Calu3 (cell line): ENCODE measurements at regions not wholly inside any gene's neighbourhood (a gene's known extent, or its start where the extent isn't known, plus 50 kb on each side); places are given as distances from the start of the nearest gene placed in this dataset.

Experiments
- BruUV-seq: library from RNA; stranded (reverse); fragments of 400-500 nt; replicated peaks from 2 replicates; lab custom pipeline; 2021; lab: Mats Ljungman, UMichigan
- CTCF ChIA-PET: fragments of 300-600 bp; sonication (Branson Sonifier 250); formaldehyde crosslinking; loops from one replicate; lab custom pipeline; 2022; ENCODE audit warnings: antibody characterized with exemption; lab: Charles Lee
- DNase-seq: peaks from one replicate; pipeline ENCODE4 v3.0.0; 2022
- H3K27ac Mint-ChIP-seq: one replicate; pipeline ENCODE4 v1.8.0; 2022; ENCODE audit warnings: mixed read lengths; ENCODE audit not compliant: unreplicated experiment
- H3K27me3 Mint-ChIP-seq: one replicate; pipeline ENCODE4 v1.8.0; 2022; ENCODE audit warnings: mixed read lengths; ENCODE audit not compliant: unreplicated experiment
- H3K36me3 Mint-ChIP-seq: one replicate; pipeline ENCODE4 v1.8.0; 2022; ENCODE audit warnings: mild to moderate bottlenecking, moderate library complexity, mixed read lengths; ENCODE audit not compliant: insufficient read depth, unreplicated experiment
- H3K4me1 Mint-ChIP-seq: one replicate; pipeline ENCODE4 v1.8.0; 2022; ENCODE audit warnings: mild to moderate bottlenecking, low read depth, mixed read lengths; ENCODE audit not compliant: unreplicated experiment
- H3K4me3 Mint-ChIP-seq: one replicate; pipeline ENCODE4 v1.8.0; 2022; ENCODE audit warnings: mild to moderate bottlenecking, low read depth, moderate library complexity, mixed read lengths; ENCODE audit not compliant: unreplicated experiment
- H3K9me3 Mint-ChIP-seq: one replicate; pipeline ENCODE4 v1.8.0; 2022; ENCODE audit warnings: low read depth, mixed read lengths; ENCODE audit not compliant: unreplicated experiment
- intact Hi-C: fragments of 100-400 bp; cut with micrococcal nuclease; formaldehyde crosslinking; loops from one replicate; pipeline ENCODE4 v1.10.0; 2022; ENCODE audit not compliant: unreplicated experiment
- TF ChIP-seq, protein P1 (sequence below): fragments of 200-600 bp; IDR thresholded peaks from one replicate; pipeline ENCODE4 v1.8.0; 2022; ENCODE audit warnings: antibody characterized with exemption; ENCODE audit not compliant: unreplicated experiment

DNA sequence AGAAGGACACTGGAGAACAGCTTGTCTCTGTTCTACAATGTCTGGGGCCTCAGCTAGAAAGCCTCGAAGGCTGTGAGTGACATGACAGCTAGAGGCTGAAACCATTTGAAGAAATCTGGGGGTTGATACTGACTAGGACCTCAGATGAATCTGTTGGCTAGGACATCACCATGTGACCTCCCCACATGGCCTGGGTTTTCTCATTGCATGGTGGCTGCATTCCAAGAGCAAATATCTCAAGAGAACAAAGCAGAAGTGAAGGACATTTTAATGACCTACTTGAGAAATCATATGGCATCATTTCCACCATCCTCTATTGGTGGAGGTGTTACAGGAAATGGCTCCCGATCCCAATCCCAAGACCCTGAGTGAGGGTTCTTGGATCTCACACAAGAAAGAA, 450.6 kb upstream of the AUTS2 start:
- peaks cover 10% of the 10 kb centered on the region for H3K9me3 Mint-ChIP-seq
- no peaks in the 10 kb centered on the region for H3K4me1 Mint-ChIP-seq
- CTCF ChIA-PET: interaction anchor here (0.7 kb wide), 1 partner anchor 8 kb away, joined by 3 read pairs; no protein-coding TSS in a partner anchor
- intact Hi-C loops: no loop called here
- TF ChIP-seq, protein P1, sequence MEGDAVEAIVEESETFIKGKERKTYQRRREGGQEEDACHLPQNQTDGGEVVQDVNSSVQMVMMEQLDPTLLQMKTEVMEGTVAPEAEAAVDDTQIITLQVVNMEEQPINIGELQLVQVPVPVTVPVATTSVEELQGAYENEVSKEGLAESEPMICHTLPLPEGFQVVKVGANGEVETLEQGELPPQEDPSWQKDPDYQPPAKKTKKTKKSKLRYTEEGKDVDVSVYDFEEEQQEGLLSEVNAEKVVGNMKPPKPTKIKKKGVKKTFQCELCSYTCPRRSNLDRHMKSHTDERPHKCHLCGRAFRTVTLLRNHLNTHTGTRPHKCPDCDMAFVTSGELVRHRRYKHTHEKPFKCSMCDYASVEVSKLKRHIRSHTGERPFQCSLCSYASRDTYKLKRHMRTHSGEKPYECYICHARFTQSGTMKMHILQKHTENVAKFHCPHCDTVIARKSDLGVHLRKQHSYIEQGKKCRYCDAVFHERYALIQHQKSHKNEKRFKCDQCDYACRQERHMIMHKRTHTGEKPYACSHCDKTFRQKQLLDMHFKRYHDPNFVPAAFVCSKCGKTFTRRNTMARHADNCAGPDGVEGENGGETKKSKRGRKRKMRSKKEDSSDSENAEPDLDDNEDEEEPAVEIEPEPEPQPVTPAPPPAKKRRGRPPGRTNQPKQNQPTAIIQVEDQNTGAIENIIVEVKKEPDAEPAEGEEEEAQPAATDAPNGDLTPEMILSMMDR: no peak
- H3K4me3 Mint-ChIP-seq: no peak overlapping the region
- H3K36me3 Mint-ChIP-seq: no peaks in the 10 kb centered on the region
- no TSS peak for BruUV-seq
- H3K27ac Mint-ChIP-seq: no peak overlapping the region
- H3K27me3 Mint-ChIP-seq: no peaks in the 10 kb centered on the region
- no peak for DNase-seq

DNA sequence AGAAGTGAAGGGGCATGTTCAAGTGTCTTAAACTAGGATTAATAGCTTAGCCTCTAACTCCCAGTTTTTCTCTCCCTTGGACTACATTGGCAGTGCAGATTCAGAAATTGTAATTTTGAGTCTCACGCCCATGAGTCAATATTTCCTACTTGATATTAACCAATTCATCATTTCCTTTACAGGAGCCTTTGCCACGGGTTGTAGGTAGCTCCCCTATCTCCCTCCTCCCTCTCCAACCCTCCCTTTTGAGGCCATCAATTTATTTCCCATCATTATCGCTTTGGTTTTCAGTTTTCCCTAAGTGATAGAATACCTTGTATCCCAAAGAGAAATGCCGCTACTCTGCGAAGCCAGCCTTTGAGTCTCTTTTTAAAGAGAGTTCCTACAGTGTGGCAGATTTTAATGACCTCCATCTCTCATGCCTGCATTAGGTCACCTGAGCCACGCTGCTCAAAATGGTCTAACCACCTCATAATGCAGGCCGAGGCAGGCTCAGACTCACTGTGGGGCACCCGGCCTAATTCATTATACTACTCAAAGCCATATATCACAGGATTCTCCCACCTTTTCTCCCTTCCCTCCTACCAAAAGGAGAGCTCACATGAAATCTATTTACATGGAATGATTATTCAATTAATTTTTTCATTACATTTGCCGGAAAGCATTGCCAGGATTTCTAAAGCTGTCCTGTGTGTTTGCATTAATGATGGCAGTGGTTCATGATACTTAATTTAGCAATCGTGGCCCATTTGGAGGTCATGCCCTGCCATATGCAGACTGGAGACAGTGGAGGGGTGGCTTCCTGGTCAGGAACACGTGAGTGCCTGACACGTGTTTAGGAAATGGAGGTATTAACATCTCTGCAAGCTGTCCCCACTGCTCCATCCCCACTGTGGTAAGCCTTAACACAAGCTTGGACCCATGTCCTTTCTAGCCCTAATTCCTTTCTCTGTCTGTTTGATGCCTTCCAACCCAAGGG, 448.2 kb upstream of the AUTS2 start:
- DNase-seq: no peak
- intact Hi-C loops: no loop called here
- H3K4me3 Mint-ChIP-seq: no peak overlapping the region
- CTCF ChIA-PET: no interaction called here
- H3K4me1 Mint-ChIP-seq: no peaks in the 10 kb centered on the region
- no peaks in the 10 kb centered on the region for H3K27me3 Mint-ChIP-seq
- TF ChIP-seq, protein P1: no peak
- no TSS peak for BruUV-seq
- H3K27ac Mint-ChIP-seq: no peak overlapping the region
- H3K9me3 Mint-ChIP-seq: peaks cover 14% of the 10 kb centered on the region
- H3K36me3 Mint-ChIP-seq: no peaks in the 10 kb centered on the region

DNA sequence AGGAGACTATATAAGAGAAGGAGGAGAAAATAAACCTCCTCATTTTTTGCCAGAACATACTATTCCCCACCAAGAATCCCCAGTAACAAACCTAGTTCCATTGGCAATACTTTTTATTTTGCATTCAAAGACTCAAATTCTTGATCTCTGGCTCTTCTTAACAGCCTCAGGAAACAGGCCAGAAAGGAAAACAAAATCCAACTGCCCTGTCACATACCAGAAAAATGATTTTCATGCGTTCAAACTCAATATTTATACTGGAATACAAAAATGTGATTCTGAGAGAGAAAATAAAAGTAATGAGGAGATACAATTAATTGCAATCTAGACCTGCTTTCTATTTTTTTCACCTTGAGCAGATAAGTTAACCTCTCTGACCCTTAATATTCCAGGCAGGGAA, 435.9 kb upstream of the AUTS2 start:
- no peaks in the 10 kb centered on the region for H3K27me3 Mint-ChIP-seq
- no TSS peak for BruUV-seq
- TF ChIP-seq, protein P1: no peak
- no peak for DNase-seq
- H3K4me3 Mint-ChIP-seq: no peak overlapping the region
- H3K4me1 Mint-ChIP-seq: no peaks in the 10 kb centered on the region
- no peak overlapping the region for H3K27ac Mint-ChIP-seq
- intact Hi-C loops: no loop called here
- H3K36me3 Mint-ChIP-seq: no peaks in the 10 kb centered on the region
- peaks cover 8% of the 10 kb centered on the region for H3K9me3 Mint-ChIP-seq
- CTCF ChIA-PET: no interaction called here

DNA sequence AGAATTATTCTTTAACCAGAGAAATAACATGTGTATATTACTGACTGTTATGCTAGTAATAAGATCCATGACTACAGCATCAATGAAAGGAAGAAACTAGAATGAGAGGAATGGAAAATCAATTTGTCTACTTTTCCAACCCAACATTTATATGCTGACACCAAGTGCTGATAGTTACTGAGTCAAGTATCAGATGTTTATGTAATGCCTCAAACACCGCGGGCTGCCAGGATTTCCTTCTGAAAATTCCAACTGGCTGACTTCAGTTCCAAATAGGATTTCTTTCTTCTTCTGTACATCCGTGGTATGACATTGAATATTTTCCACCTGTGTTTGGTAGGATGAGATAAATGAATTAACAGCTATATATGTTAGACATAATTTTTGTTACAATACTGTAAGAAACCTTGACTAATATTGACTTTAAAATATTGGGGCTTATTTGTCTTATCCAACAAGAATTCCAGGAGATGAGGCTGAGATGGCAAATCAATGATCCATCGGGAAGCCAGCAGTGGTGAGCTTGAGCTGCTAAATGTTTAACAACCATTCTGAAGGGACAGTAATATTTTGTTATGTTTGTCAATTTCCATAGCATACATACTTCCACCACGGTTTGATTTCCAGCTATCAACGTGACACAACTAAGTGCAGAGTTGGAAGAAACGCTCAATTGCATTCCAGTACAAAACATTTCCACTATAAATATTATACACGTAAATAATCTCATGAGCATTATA, 435.2 kb upstream of the AUTS2 start:
- CTCF ChIA-PET: no interaction called here
- Mint-ChIP-seq H3K4me3 (no peak overlapping the region), H3K4me1 (no peaks in the 10 kb centered on the region), H3K27ac (no peak overlapping the region), H3K27me3 (no peaks in the 10 kb centered on the region), H3K36me3 (no peaks in the 10 kb centered on the region), H3K9me3 (peaks cover 8% of the 10 kb centered on the region)
- TF ChIP-seq, protein P1: no peak
- intact Hi-C loops: no loop called here
- no peak for DNase-seq
- no TSS peak for BruUV-seq
